Right lung (tissue), 2 donors: ENCODE measurements at regions not wholly inside any gene's neighbourhood (a gene's known extent, or its start where the extent isn't known, plus 50 kb on each side); places are given as distances from the start of the nearest gene placed in this dataset.
"Not testable (repeated sequence)": the region's sequence is repeated elsewhere in the genome, so short reads cannot be mapped to it uniquely, and the experiment has no call there.

Experiments
- DNase-seq, 2 donors: peaks; one replicate each; pipeline ENCODE4 v3.0.0-alpha.2; 2013

- no peak for DNase-seq
These were observed 58.8 kb downstream of the UQCRFS1 start for GRCh38 chr19:29154163-29154562.

GRCh38 chr19:29145756-29146155 lies 67.2 kb downstream of the UQCRFS1 start:
- no peak for DNase-seq

- DNase-seq: no peak
These were observed 69.8 kb downstream of the UQCRFS1 start for GRCh38 chr19:29143183-29143582.

- no peak for DNase-seq
These were observed 73.7 kb downstream of the UQCRFS1 start for GRCh38 chr19:29139227-29139626.

- DNase-seq: not testable (repeated sequence)
These were observed 74.7 kb downstream of the UQCRFS1 start for GRCh38 chr19:29138206-29138605.

- no peak for DNase-seq
These were observed 81.5 kb downstream of the UQCRFS1 start for GRCh38 chr19:29131456-29131855.

GRCh38 chr19:29129148-29129547 lies 83.8 kb downstream of the UQCRFS1 start:
- DNase-seq: no peak

- no peak for DNase-seq
These were observed 84.7 kb downstream of the UQCRFS1 start for GRCh38 chr19:29128203-29128602.

GRCh38 chr19:29122185-29122584 lies 90.8 kb downstream of the UQCRFS1 start:
- no peak for DNase-seq

GRCh38 chr19:29121684-29122083 lies 91.3 kb downstream of the UQCRFS1 start:
- no peak for DNase-seq

- DNase-seq: no peak
These were observed 92.5 kb downstream of the UQCRFS1 start for GRCh38 chr19:29120466-29120865.

GRCh38 chr19:29119590-29119989 lies 93.4 kb downstream of the UQCRFS1 start:
- no peak for DNase-seq

- DNase-seq: no peak
These were observed 94.6 kb downstream of the UQCRFS1 start for GRCh38 chr19:29118389-29118788.

- no peak for DNase-seq
These were observed 95.0 kb downstream of the UQCRFS1 start for GRCh38 chr19:29117926-29118325.

GRCh38 chr19:29115181-29115580 lies 97.8 kb downstream of the UQCRFS1 start:
- no peak for DNase-seq

GRCh38 chr19:29113838-29114237 lies 99.1 kb downstream of the UQCRFS1 start:
- DNase-seq: no peak

GRCh38 chr19:29111576-29111975 lies 101.4 kb downstream of the UQCRFS1 start:
- DNase-seq: no peak

- DNase-seq: no peak
These were observed 105.1 kb downstream of the UQCRFS1 start for GRCh38 chr19:29107831-29108230.

GRCh38 chr19:29106346-29106885 lies 106.5 kb downstream of the UQCRFS1 start:
- DNase-seq: no peak

GRCh38 chr19:29105629-29106292 lies 107.2 kb downstream of the UQCRFS1 start:
- DNase-seq: no peak

GRCh38 chr19:29104605-29105241 lies 108.2 kb downstream of the UQCRFS1 start:
- no peak for DNase-seq

GRCh38 chr19:29098863-29099481 lies 114.0 kb downstream of the UQCRFS1 start:
- DNase-seq: no peak

- DNase-seq: no peak
These were observed 114.9 kb downstream of the UQCRFS1 start for GRCh38 chr19:29098091-29098490.
